Testis (tissue), 2 donors: ENCODE measurements at regions not wholly inside any gene's neighbourhood (a gene's known extent, or its start where the extent isn't known, plus 50 kb on each side); places are given as distances from the start of the nearest gene placed in this dataset.

Experiments
- POLR2A ChIP-seq: fragments of 450-650 bp; IDR thresholded peaks from one replicate; pipeline ENCODE4 v1.6.1; 2017; ENCODE audit warnings: antibody characterized with exemption, mild to moderate bottlenecking, moderate library complexity
- TF ChIP-seq, protein P1 (sequence below), 3 experiments: fragments of 450-650 bp in 2 of 3; fragments of 200-600 bp in 1 of 3; sonication (generic) in 1 of 3; IDR thresholded peaks; one replicate each; pipeline ENCODE4 v1.5.1; 2016 to 2019; ENCODE audit warnings: antibody characterized with exemption in 3 of 3, mild to moderate bottlenecking in 2 of 3, moderate library complexity in 1 of 3

DNA sequence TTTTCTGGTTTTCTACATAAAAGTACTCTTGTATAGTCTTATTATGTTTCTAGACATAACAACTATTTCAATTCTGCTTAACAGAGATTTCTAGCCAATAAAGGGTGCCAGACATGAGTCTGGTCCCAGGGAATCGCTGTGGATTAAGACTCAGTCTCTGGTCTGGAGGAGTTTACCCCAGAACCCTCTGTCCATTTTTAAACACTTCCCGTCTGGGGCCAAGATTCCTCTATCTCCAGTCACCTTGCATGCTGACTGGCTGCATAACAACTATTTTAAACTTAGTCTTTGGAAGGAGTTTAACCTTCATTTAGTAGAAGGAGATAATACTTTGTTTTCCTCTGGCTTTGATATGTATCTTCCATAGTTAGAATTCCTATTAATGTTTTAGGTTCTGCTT is 163.1 kb upstream of the IFNG-AS1 start:
- TF ChIP-seq, protein P1, sequence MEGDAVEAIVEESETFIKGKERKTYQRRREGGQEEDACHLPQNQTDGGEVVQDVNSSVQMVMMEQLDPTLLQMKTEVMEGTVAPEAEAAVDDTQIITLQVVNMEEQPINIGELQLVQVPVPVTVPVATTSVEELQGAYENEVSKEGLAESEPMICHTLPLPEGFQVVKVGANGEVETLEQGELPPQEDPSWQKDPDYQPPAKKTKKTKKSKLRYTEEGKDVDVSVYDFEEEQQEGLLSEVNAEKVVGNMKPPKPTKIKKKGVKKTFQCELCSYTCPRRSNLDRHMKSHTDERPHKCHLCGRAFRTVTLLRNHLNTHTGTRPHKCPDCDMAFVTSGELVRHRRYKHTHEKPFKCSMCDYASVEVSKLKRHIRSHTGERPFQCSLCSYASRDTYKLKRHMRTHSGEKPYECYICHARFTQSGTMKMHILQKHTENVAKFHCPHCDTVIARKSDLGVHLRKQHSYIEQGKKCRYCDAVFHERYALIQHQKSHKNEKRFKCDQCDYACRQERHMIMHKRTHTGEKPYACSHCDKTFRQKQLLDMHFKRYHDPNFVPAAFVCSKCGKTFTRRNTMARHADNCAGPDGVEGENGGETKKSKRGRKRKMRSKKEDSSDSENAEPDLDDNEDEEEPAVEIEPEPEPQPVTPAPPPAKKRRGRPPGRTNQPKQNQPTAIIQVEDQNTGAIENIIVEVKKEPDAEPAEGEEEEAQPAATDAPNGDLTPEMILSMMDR (IDR thresholded peaks at IDR 0.05): no peak
- no peak for TF ChIP-seq POLR2A
